GM23338 (cell line): ENCODE measurements at regions not wholly inside any gene's neighbourhood (a gene's known extent, or its start where the extent isn't known, plus 50 kb on each side); places are given as distances from the start of the nearest gene placed in this dataset.

Experiments
- ATAC-seq: fragments of 200-7000 bp; cut with Tn5 transposase; 3 replicates; pipeline ENCODE4 v1.9.1; 2020
- DNase-seq: peaks from one replicate; pipeline ENCODE4 v3.0.0-alpha.2; 2015; ENCODE audit warnings: low spot score
- H2AFZ ChIP-seq: fragments of 200-600 bp; sonication (generic); 2 replicates; pipeline ENCODE4 v1.8.0; 2016; ENCODE audit warnings: antibody characterized with exemption, mild to moderate bottlenecking, moderate library complexity
- H3F3A ChIP-seq: fragments of 200-600 bp; sonication (generic); replicated peaks from 2 replicates; pipeline ENCODE4 v1.8.0; 2017; ENCODE audit warnings: antibody characterized with exemption, mixed run types, low read depth
- H3K27ac ChIP-seq: fragments of 200-600 bp; sonication (generic); 2 replicates; pipeline ENCODE4 v1.6.1; 2016; ENCODE audit warnings: low read depth
- H3K27me3 ChIP-seq: fragments of 200-600 bp; sonication (generic); 2 replicates; pipeline ENCODE4 v1.8.0; 2016; ENCODE audit warnings: mild to moderate bottlenecking, mixed run types, moderate library complexity; ENCODE audit not compliant: insufficient read depth
- H3K36me3 ChIP-seq: fragments of 200-600 bp; sonication (generic); 2 replicates; pipeline ENCODE4 v1.8.0; 2016; ENCODE audit warnings: mild to moderate bottlenecking; ENCODE audit not compliant: insufficient read depth
- H3K4me1 ChIP-seq: fragments of 200-600 bp; sonication (generic); 2 replicates; pipeline ENCODE4 v1.8.0; 2016; ENCODE audit warnings: mild to moderate bottlenecking, moderate library complexity; ENCODE audit not compliant: insufficient read depth
- H3K4me2 ChIP-seq: fragments of 200-600 bp; sonication (generic); 2 replicates; pipeline ENCODE4 v1.7.1; 2017; ENCODE audit warnings: mixed run types
- H3K4me3 ChIP-seq: fragments of 200-600 bp; sonication (generic); 2 replicates; pipeline ENCODE4 v1.6.1; 2016; ENCODE audit warnings: mixed run types
- H3K79me2 ChIP-seq: fragments of 200-600 bp; sonication (generic); replicated peaks from 2 replicates; pipeline ENCODE4 v1.8.0; 2017; ENCODE audit warnings: mild to moderate bottlenecking; ENCODE audit not compliant: insufficient read depth
- H3K9me2 ChIP-seq: fragments of 200-600 bp; sonication (generic); 2 replicates; pipeline ENCODE4 v1.8.0; 2017; ENCODE audit not compliant: insufficient read depth
- H4K20me1 ChIP-seq: fragments of 200-600 bp; sonication (generic); replicated peaks from 2 replicates; pipeline ENCODE4 v1.8.0; 2017; ENCODE audit warnings: mild to moderate bottlenecking; ENCODE audit not compliant: insufficient read depth
- H3K27ac Mint-ChIP-seq: 2 replicates; pipeline ENCODE4 v1.8.0; 2020; ENCODE audit warnings: inconsistent platforms, mild to moderate bottlenecking, moderate library complexity, mixed read lengths
- H3K27me3 Mint-ChIP-seq: 3 replicates; pipeline ENCODE4 v1.8.0; 2022; ENCODE audit warnings: low read depth, mild to moderate bottlenecking, moderate library complexity, mixed read lengths, inconsistent platforms; ENCODE audit not compliant: insufficient read depth, poor library complexity
- H3K36me3 Mint-ChIP-seq: 3 replicates; pipeline ENCODE4 v1.8.0; 2021; ENCODE audit warnings: low read depth, mild to moderate bottlenecking, inconsistent platforms, moderate library complexity, mixed read lengths
- H3K4me1 Mint-ChIP-seq: 3 replicates; pipeline ENCODE4 v1.8.0; 2020; ENCODE audit warnings: mild to moderate bottlenecking, inconsistent platforms, mixed read lengths
- H3K4me3 Mint-ChIP-seq: 3 replicates; pipeline ENCODE4 v1.8.0; 2021; ENCODE audit warnings: moderate library complexity, mild to moderate bottlenecking, inconsistent platforms, mixed read lengths
- H3K9me3 Mint-ChIP-seq: 3 replicates; pipeline ENCODE4 v1.8.0; 2020; ENCODE audit warnings: moderate library complexity, mild to moderate bottlenecking, inconsistent platforms, mixed read lengths
- CREB1 ChIP-seq: fragments of 250-450 bp; sonication (Bioruptor Pico); IDR thresholded peaks from 2 replicates; pipeline ENCODE4 v1.5.0; 2020; ENCODE audit warnings: low read depth, mild to moderate bottlenecking, moderate library complexity
- CTCF ChIP-seq, 2 experiments: fragments of 200-600 bp in 1 of 2; sonication (generic) in 1 of 2; conservative IDR thresholded peaks; 2 replicates each; pipeline versions ENCODE4 v1.5.1 to v1.6.1; 2016 to 2017; ENCODE audit warnings: antibody characterized with exemption in 2 of 2, low read depth in 2 of 2, mild to moderate bottlenecking in 2 of 2, moderate library complexity in 1 of 2
- ETS1 ChIP-seq: IDR thresholded peaks from 2 replicates; pipeline ENCODE4 v1.6.1; 2016; ENCODE audit warnings: antibody characterized with exemption
- EZH2 ChIP-seq: fragments of 200-600 bp; sonication (generic); IDR thresholded peaks from one replicate; pipeline ENCODE4 v1.8.0; 2017; ENCODE audit warnings: antibody characterized with exemption, mild to moderate bottlenecking, low read depth; ENCODE audit not compliant: unreplicated experiment
- EZH2phosphoT487 ChIP-seq: fragments of 200-600 bp; sonication (generic); IDR thresholded peaks from one replicate; pipeline ENCODE4 v1.8.1; 2018; ENCODE audit warnings: antibody characterized with exemption; ENCODE audit not compliant: unreplicated experiment
- JUNB ChIP-seq: IDR thresholded peaks from one replicate; pipeline ENCODE4 v1.6.1; 2016; ENCODE audit warnings: antibody characterized with exemption; ENCODE audit not compliant: unreplicated experiment
- NANOG ChIP-seq: IDR thresholded peaks from 2 replicates; pipeline ENCODE4 v1.6.1; 2016; ENCODE audit warnings: antibody characterized with exemption, borderline replicate concordance
- POLR2AphosphoS5 ChIP-seq: IDR thresholded peaks from 2 replicates; pipeline ENCODE4 v1.6.1; 2016; ENCODE audit warnings: antibody characterized with exemption, low read depth
- STAT1 ChIP-seq: IDR thresholded peaks from one replicate; pipeline ENCODE4 v1.6.1; 2016; ENCODE audit warnings: antibody characterized with exemption; ENCODE audit not compliant: unreplicated experiment
- ZNF114 ChIP-seq: fragments of 250-450 bp; sonication (Bioruptor Pico); IDR thresholded peaks from 2 replicates; pipeline ENCODE4 v1.5.0; 2020; ENCODE audit warnings: mild to moderate bottlenecking, moderate library complexity
- ZNF331 ChIP-seq: fragments of 250-450 bp; sonication (Bioruptor Pico); IDR thresholded peaks from 2 replicates; pipeline ENCODE4 v1.5.0; 2020; ENCODE audit warnings: low read depth, mild to moderate bottlenecking, moderate library complexity
- ZNF462 ChIP-seq: fragments of 250-450 bp; sonication (Bioruptor Pico); IDR thresholded peaks from 2 replicates; pipeline ENCODE4 v1.5.0; 2020; ENCODE audit warnings: mild to moderate bottlenecking, moderate library complexity

GRCh38 chr16:86211800-86212199, 298.5 kb upstream of the FOXF1 start (continued):
- TF ChIP-seq ZNF462 (CRISPR knock-in tag): no peak
- no peak for TF ChIP-seq ETS1
- TF ChIP-seq JUNB: no peak

- no peak for ATAC-seq
- Histone ChIP-seq H3K36me3 (no peaks in the 10 kb centered on the region), H3K4me2 (no peak overlapping the region), H4K20me1 (no peaks in the 10 kb centered on the region), H3K79me2 (no peaks in the 10 kb centered on the region), H2AFZ (no peak overlapping the region), H3K27ac (no peak overlapping the region), H3K4me1 (no peaks in the 10 kb centered on the region), H3F3A (no peaks in the 10 kb centered on the region), H3K27me3 (no peaks in the 10 kb centered on the region), H3K9me2 (peaks cover 2% of the 10 kb centered on the region; the same call in 1 of the 2 replicates), H3K4me3 (no peak overlapping the region)
- Mint-ChIP-seq H3K9me3 (peaks cover 11% of the 10 kb centered on the region; the same call in 2 of the 3 replicates), H3K27ac (no peak overlapping the region), H3K36me3 (peaks cover 4% of the 10 kb centered on the region), H3K4me1 (peaks cover 14% of the 10 kb centered on the region), H3K27me3 (peaks cover 4% of the 10 kb centered on the region), H3K4me3 (no peak overlapping the region)
- no peak for DNase-seq
- TF ChIP-seq EZH2phosphoT487 (no peak), NANOG (no peak), EZH2 (no peak), ZNF331 (CRISPR knock-in tag) (no peak), ETS1 (no peak), POLR2AphosphoS5 (no peak), JUNB (no peak), ZNF114 (CRISPR knock-in tag) (no peak), CREB1 (no peak), CTCF (conservative IDR thresholded peaks at IDR 0.05; ENCODE audit: low read depth in 2 of 2) (no peak), STAT1 (no peak)
These were observed 297.5 kb upstream of the FOXF1 start for GRCh38 chr16:86212706-86213436.
